GM12878 (cell line): ENCODE measurements at regions not wholly inside any gene's neighbourhood (a gene's known extent, or its start where the extent isn't known, plus 50 kb on each side); places are given as distances from the start of the nearest gene placed in this dataset.

ENCODE experiments used
- ATAC-seq: fragments of 200-7000 bp; cut with Tn5 transposase; 3 replicates; pipeline ENCODE4 v1.9.1; 2020; ENCODE audit warnings: mild to moderate bottlenecking, moderate library complexity
- BruUV-seq: library from RNA; stranded (reverse); fragments of 400-500 nt; replicated peaks from 2 replicates; lab custom pipeline; 2021; lab: Mats Ljungman, UMichigan
- CTCF ChIA-PET: fragments of 300-600 bp; sonication (Branson Sonifier 250); formaldehyde crosslinking; extraction: SDS; loops from one replicate; lab custom pipeline; 2021; ENCODE audit warnings: inconsistent platforms; lab: Yijun Ruan, JAX
- POLR2A ChIA-PET: fragments of 350-600 bp; formaldehyde crosslinking; extraction: SDS; loops from one replicate; lab custom pipeline; 2021; ENCODE audit warnings: inconsistent platforms; lab: Charles Lee
- RAD21 ChIA-PET: fragments of 300-600 bp; sonication (Branson Sonifier 250); formaldehyde crosslinking; loops from one replicate; lab custom pipeline; 2023; ENCODE audit warnings: antibody characterized with exemption; ENCODE audit not compliant: unreplicated experiment; lab: Charles Lee
- SMC1A ChIA-PET: fragments of 300-600 bp; sonication (Branson Sonifier 250); formaldehyde crosslinking; loops from one replicate; lab custom pipeline; 2023; ENCODE audit not compliant: unreplicated experiment, uncharacterized antibody; lab: Charles Lee
- DNase-seq: peaks from one replicate; pipeline ENCODE4 v3.0.0-alpha.2; 2011; ENCODE audit warnings: low read depth, low spot score
- FAIRE-seq: peaks from 3 replicates; lab custom pipeline; 2011; peaks lifted over from hg19 to GRCh38; lab: Jason Lieb, UNC
- H2AFZ ChIP-seq: 2 replicates; pipeline ENCODE4 v1.6.0; 2011; ENCODE audit warnings: low read depth, low read length, control low read depth; ENCODE audit not compliant: control insufficient read depth
- H3K27ac ChIP-seq: 2 replicates; pipeline ENCODE4 v1.5.1; 2011; ENCODE audit warnings: control low read depth; ENCODE audit not compliant: control insufficient read depth, insufficient read depth
- H3K27me3 ChIP-seq, 2 experiments: replicated peaks in 1 of 2; 2 replicates each; pipeline versions ENCODE4 v1.6.0 to v1.6.1; 2011; ENCODE audit warnings: low read length in 1 of 2; ENCODE audit not compliant: control insufficient read depth in 2 of 2, insufficient read depth in 2 of 2
- H3K36me3 ChIP-seq, 2 experiments: 2 replicates each; pipeline ENCODE4 v1.5.1; 2011; ENCODE audit warnings: low read length in 1 of 2; ENCODE audit not compliant: control insufficient read depth in 2 of 2, insufficient read depth in 2 of 2
- H3K4me1 ChIP-seq: 2 replicates; pipeline ENCODE4 v1.6.1; 2011; ENCODE audit warnings: mild to moderate bottlenecking, low read length, moderate library complexity, mixed read lengths; ENCODE audit not compliant: control insufficient read depth, insufficient read depth
- H3K4me2 ChIP-seq: 2 replicates; pipeline ENCODE4 v1.6.0; 2011; ENCODE audit warnings: control low read depth; ENCODE audit not compliant: control insufficient read depth, insufficient read depth
- H3K4me3 ChIP-seq: fragments of 200-600 bp; sonication (generic); 2 replicates; pipeline ENCODE4 v1.5.1; 2016
- H3K79me2 ChIP-seq: 2 replicates; pipeline ENCODE4 v1.6.0; 2011; ENCODE audit warnings: low read length; ENCODE audit not compliant: control insufficient read depth, insufficient read depth
- H3K9ac ChIP-seq: 2 replicates; pipeline ENCODE4 v1.8.0; 2011; ENCODE audit warnings: low read length, control low read depth, mixed read lengths; ENCODE audit not compliant: control insufficient read depth, insufficient read depth
- H3K9me3 ChIP-seq: replicated peaks from 3 replicates; pipeline ENCODE4 v1.5.1; 2011; ENCODE audit warnings: mild to moderate bottlenecking, low read length; ENCODE audit not compliant: control insufficient read depth, insufficient read depth
- H4K20me1 ChIP-seq: 2 replicates; pipeline ENCODE4 v1.6.0; 2011; ENCODE audit not compliant: control insufficient read depth, insufficient read depth
- HDAC6 ChIP-seq: fragments of 200-600 bp; sonication (generic); IDR thresholded peaks from one replicate; pipeline ENCODE4 v1.8.0; 2017; ENCODE audit warnings: antibody characterized with exemption; ENCODE audit not compliant: unreplicated experiment
- KLF5 ChIP-seq: fragments of 450-650 bp; IDR thresholded peaks from 2 replicates; pipeline ENCODE4 v1.6.1; 2014; ENCODE audit warnings: mild to moderate bottlenecking; ENCODE audit not compliant: partially characterized antibody
- MYC ChIP-seq: IDR thresholded peaks from 2 replicates; pipeline ENCODE4 v1.6.1; 2011; ENCODE audit warnings: mild to moderate bottlenecking, low read length, moderate library complexity, inconsistent platforms; ENCODE audit not compliant: insufficient read depth, insufficient replicate concordance, insufficient read length, severe bottlenecking
- RAD21 ChIP-seq: IDR thresholded peaks from 2 replicates; pipeline ENCODE4 v1.6.1; 2011; ENCODE audit warnings: mild to moderate bottlenecking, low read depth, low read length, moderate library complexity; ENCODE audit not compliant: insufficient read depth
- RCOR1 ChIP-seq: conservative IDR thresholded peaks from 2 replicates; pipeline ENCODE4 v1.6.1; 2012; ENCODE audit warnings: low read depth, low read length, improper control_type of control experiment
- SMC3 ChIP-seq: IDR thresholded peaks from 2 replicates; pipeline ENCODE4 v1.6.1; 2011; ENCODE audit warnings: low read length, improper control_type of control experiment, borderline replicate concordance
- TCF7 ChIP-seq: IDR thresholded peaks from 2 replicates; pipeline ENCODE4 v1.6.1; 2014; ENCODE audit warnings: antibody characterized with exemption, borderline replicate concordance
- YY1 ChIP-seq: IDR thresholded peaks from 2 replicates; pipeline ENCODE4 v1.6.1; 2011; ENCODE audit warnings: low read depth, mild to moderate bottlenecking, low read length
- ZNF274 ChIP-seq: IDR thresholded peaks from one replicate; pipeline ENCODE4 v1.8.0; 2011; ENCODE audit not compliant: insufficient read length, insufficient read depth
- WGBS: methylation state at CpG from one replicate; pipeline ENCODE4 v1.1.6; 2016; ENCODE audit warnings: low lambda C conversion rate; ENCODE audit not compliant: insufficient replicate concordance, insufficient coverage; ENCODE audit errors: missing lambda C conversion rate; 5-methylcytosine and 5-hydroxymethylcytosine counted together
- in situ Hi-C: fragments of 300-500 bp; cut with MboI; formaldehyde crosslinking; loops from 9 replicates; pipeline ENCODE4 v1.14.3; 2018; ENCODE audit warnings: mixed read lengths
- intact Hi-C: fragments of 100-400 bp; cut with micrococcal nuclease; formaldehyde crosslinking; loops from one replicate; pipeline ENCODE4 v1.14.2; 2022; ENCODE audit not compliant: unreplicated experiment
- TF ChIP-seq, protein P1 (sequence below): fragments of 450-650 bp; IDR thresholded peaks from 2 replicates; pipeline ENCODE4 v1.6.1; 2017; ENCODE audit warnings: low read depth, mild to moderate bottlenecking, moderate library complexity
- TF ChIP-seq, protein P2 (sequence below): IDR thresholded peaks from 2 replicates; pipeline ENCODE4 v1.6.1; 2011; ENCODE audit warnings: mild to moderate bottlenecking, low read depth, low read length, moderate library complexity; ENCODE audit not compliant: insufficient replicate concordance
- TF ChIP-seq, protein P3 (sequence below), 3 experiments: IDR thresholded peaks in 2 of 3; conservative IDR thresholded peaks in 1 of 3; 2 replicates each; pipeline ENCODE4 v1.5.1; 2011; ENCODE audit warnings: low read depth in 3 of 3, low read length in 3 of 3, mild to moderate bottlenecking in 3 of 3, control low read depth in 2 of 3, moderate library complexity in 2 of 3, inconsistent platforms in 1 of 3, mixed read lengths in 1 of 3; ENCODE audit not compliant: control insufficient read depth in 2 of 3, insufficient read depth in 1 of 3; ENCODE audit errors: extremely low read depth in 1 of 3

DNA sequence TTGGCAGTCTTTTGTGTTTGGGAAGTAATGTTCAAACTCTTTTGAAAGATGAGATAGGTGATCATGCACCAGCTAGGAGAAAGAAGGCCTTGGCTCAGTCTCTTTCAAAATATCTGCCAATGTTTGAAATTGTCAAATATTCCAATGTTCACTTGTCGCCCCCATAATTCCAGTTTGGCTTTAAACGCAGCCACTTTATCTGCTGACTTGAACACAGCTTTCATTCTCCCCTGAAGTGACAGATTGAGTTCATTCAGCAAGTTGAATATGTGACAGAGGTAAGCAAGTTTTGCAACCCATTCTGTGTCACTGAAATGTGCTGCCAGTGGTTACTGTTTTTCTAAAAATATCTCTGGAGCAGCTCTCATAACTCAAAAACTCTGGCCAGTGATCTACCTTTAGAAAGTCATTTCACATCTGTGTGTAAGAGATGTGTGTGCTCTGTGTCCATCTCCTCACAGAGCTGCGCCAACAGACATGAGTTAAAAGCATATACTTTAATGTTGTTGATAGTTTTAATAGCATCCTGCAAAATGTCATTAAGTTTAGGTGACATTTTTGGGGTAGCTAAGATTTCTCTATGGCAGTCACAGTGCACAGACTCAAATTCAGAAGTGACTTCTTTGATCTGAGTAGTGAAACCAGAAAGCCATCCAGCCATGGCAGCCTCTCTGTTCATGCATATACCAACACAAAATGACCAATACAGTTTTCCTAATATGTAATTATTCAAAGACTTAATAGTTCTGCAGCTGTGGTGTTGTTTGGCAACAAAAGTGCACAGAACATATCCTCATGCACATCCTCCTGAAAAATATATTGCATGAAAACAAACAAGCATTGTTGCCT is 614.3 kb upstream of the MIS18BP1 start (continued):
- TF ChIP-seq, protein P1, sequence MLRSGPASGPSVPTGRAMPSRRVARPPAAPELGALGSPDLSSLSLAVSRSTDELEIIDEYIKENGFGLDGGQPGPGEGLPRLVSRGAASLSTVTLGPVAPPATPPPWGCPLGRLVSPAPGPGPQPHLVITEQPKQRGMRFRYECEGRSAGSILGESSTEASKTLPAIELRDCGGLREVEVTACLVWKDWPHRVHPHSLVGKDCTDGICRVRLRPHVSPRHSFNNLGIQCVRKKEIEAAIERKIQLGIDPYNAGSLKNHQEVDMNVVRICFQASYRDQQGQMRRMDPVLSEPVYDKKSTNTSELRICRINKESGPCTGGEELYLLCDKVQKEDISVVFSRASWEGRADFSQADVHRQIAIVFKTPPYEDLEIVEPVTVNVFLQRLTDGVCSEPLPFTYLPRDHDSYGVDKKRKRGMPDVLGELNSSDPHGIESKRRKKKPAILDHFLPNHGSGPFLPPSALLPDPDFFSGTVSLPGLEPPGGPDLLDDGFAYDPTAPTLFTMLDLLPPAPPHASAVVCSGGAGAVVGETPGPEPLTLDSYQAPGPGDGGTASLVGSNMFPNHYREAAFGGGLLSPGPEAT = no peak
- TF ChIP-seq ZNF274 (no peak), HDAC6 (no peak), TCF7 (peak; percentile 71; the same call in 1 of the 2 replicates), KLF5 (no peak), YY1 (no peak), MYC (no peak)
- TF ChIP-seq, protein P2, sequence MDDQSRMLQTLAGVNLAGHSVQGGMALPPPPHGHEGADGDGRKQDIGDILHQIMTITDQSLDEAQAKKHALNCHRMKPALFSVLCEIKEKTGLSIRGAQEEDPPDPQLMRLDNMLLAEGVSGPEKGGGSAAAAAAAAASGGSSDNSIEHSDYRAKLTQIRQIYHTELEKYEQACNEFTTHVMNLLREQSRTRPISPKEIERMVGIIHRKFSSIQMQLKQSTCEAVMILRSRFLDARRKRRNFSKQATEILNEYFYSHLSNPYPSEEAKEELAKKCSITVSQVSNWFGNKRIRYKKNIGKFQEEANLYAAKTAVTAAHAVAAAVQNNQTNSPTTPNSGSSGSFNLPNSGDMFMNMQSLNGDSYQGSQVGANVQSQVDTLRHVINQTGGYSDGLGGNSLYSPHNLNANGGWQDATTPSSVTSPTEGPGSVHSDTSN = no peak
- TF ChIP-seq, all 136 proteins: peak for 8

DNA sequence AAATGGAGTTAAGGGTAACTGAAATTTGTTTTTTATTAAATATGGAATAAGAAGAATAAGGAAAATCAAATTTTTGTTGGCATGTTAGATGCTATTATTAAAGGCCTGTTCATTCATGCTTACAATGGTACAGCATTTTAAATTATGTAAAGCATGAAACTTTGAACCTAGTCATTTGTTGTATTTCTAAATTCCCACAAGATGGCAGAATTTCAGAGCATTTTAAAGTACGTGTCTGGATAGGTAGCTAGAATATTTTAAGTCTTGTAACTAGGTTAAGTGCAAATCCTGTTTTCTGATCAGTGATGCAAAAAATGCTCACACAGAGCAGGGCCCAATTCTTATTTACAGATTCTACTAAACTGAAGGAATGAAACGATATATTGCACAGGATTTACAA is 585.6 kb upstream of the MIS18BP1 start:
- Histone ChIP-seq H3K4me1 (no peaks in the 10 kb centered on the region), H3K79me2 (no peaks in the 10 kb centered on the region), H3K4me2 (peak overlapping the region; percentile 13; the same call in 1 of the 2 replicates), H3K27ac (no peak overlapping the region), H3K27me3 (no peaks in the 10 kb centered on the region), H4K20me1 (no peaks in the 10 kb centered on the region), H3K36me3 (no peaks in the 10 kb centered on the region), H2AFZ (peak overlapping the region; percentile 30; the same call in 1 of the 2 replicates), H3K9ac (no peak overlapping the region), H3K9me3 (no peaks in the 10 kb centered on the region; the same call in 2 of the 3 replicates), H3K4me3 (no peak overlapping the region)
- FAIRE-seq = peak; percentile 66
- POLR2A ChIA-PET = no interaction called here
- peak; percentile 56 for ATAC-seq
- CTCF ChIA-PET = interaction anchor here (1.0 to 3.0 kb wide), 11 partner anchors 14 to 742 kb away, joined by 3 to 10 read pairs (median 5); no protein-coding TSS in a partner anchor
- intact Hi-C loops (loop anchor here (1.0 to 10.0 kb wide), 3 partner anchors 99 to 506 kb away; no protein-coding TSS in a partner anchor), in situ Hi-C loops (no loop called here)
- no TSS peak for BruUV-seq
- 0% methylated on average over 2 of the region's 2 CpGs for WGBS
- TF ChIP-seq, protein P3, sequence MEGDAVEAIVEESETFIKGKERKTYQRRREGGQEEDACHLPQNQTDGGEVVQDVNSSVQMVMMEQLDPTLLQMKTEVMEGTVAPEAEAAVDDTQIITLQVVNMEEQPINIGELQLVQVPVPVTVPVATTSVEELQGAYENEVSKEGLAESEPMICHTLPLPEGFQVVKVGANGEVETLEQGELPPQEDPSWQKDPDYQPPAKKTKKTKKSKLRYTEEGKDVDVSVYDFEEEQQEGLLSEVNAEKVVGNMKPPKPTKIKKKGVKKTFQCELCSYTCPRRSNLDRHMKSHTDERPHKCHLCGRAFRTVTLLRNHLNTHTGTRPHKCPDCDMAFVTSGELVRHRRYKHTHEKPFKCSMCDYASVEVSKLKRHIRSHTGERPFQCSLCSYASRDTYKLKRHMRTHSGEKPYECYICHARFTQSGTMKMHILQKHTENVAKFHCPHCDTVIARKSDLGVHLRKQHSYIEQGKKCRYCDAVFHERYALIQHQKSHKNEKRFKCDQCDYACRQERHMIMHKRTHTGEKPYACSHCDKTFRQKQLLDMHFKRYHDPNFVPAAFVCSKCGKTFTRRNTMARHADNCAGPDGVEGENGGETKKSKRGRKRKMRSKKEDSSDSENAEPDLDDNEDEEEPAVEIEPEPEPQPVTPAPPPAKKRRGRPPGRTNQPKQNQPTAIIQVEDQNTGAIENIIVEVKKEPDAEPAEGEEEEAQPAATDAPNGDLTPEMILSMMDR (IDR thresholded peaks at IDR 0.05 in 2 of 3, conservative IDR thresholded peaks at IDR 0.05 in 1 of 3; ENCODE audit: control insufficient read depth in 2 of 3, extremely low read depth in 1 of 3, insufficient read depth in 1 of 3, low read depth in 3 of 3, low read length in 3 of 3) = peak in 2 of 3 experiments; percentile 8 to 31; a peak in 1 of 6 replicates
- TF ChIP-seq RAD21 (peak; percentile 68), RCOR1 (no peak), SMC3 (peak; percentile 73)
- RAD21 ChIA-PET = interaction anchor here (0.9 to 2.5 kb wide), 12 partner anchors 9 to 409 kb away, joined by 3 to 12 read pairs (median 4); no protein-coding TSS in a partner anchor
- SMC1A ChIA-PET = interaction anchor here (0.5 to 5.9 kb wide), 17 partner anchors 10 to 946 kb away, joined by 3 to 36 read pairs (median 3); no protein-coding TSS in a partner anchor
- DNase-seq = peak; percentile 11
